ENCODE measurements at regions not wholly inside any gene's neighbourhood (a gene's known extent, or its start where the extent isn't known, plus 50 kb on each side); places are given as distances from the start of the nearest gene placed in this dataset.

- TF ChIP-seq POLR2A (IDR thresholded peaks at IDR 0.05), result no peak
- TF ChIP-seq CTCF (IDR thresholded peaks at IDR 0.05), result no peak
Measured at GRCh38 chr1:244322181-244322580, 129.5 kb downstream of the ADSS2 start.

All from ovary (tissue), 3 donors.